Ishikawa (cell line): ENCODE measurements at regions not wholly inside any gene's neighbourhood (a gene's known extent, or its start where the extent isn't known, plus 50 kb on each side); places are given as distances from the start of the nearest gene placed in this dataset.

Source experiments
- CEBPB ChIP-seq: IDR thresholded peaks from 2 replicates; pipeline ENCODE4 v1.6.1; 2012
- TF ChIP-seq, protein P1 (sequence below): IDR thresholded peaks from 2 replicates; pipeline ENCODE4 v1.6.1; 2012; ENCODE audit warnings: low read depth, mild to moderate bottlenecking
- TF ChIP-seq, protein P2 (sequence below): IDR thresholded peaks from 2 replicates; pipeline ENCODE4 v1.6.1; 2012

DNA sequence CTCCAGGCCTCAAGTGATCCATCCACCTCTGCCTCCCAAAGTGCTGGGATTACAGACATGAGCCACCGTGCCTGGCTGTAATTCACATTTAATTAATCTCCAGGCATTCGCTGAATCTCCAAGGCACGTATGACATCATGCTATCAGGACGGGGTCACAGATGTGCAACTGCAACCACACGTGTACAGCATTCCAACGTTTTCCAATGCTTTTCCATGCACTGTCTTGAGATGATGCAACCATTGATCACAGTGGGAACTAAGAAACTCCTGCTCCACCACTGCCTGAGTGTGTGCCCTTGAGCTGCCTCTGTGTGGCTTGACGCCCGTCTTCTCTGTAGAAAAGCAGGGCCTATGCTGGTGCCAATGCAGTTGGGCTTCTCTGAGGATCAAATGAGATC lies 119.8 kb upstream of the LYZL2 start:
- no peak for TF ChIP-seq CEBPB
- TF ChIP-seq, protein P1, sequence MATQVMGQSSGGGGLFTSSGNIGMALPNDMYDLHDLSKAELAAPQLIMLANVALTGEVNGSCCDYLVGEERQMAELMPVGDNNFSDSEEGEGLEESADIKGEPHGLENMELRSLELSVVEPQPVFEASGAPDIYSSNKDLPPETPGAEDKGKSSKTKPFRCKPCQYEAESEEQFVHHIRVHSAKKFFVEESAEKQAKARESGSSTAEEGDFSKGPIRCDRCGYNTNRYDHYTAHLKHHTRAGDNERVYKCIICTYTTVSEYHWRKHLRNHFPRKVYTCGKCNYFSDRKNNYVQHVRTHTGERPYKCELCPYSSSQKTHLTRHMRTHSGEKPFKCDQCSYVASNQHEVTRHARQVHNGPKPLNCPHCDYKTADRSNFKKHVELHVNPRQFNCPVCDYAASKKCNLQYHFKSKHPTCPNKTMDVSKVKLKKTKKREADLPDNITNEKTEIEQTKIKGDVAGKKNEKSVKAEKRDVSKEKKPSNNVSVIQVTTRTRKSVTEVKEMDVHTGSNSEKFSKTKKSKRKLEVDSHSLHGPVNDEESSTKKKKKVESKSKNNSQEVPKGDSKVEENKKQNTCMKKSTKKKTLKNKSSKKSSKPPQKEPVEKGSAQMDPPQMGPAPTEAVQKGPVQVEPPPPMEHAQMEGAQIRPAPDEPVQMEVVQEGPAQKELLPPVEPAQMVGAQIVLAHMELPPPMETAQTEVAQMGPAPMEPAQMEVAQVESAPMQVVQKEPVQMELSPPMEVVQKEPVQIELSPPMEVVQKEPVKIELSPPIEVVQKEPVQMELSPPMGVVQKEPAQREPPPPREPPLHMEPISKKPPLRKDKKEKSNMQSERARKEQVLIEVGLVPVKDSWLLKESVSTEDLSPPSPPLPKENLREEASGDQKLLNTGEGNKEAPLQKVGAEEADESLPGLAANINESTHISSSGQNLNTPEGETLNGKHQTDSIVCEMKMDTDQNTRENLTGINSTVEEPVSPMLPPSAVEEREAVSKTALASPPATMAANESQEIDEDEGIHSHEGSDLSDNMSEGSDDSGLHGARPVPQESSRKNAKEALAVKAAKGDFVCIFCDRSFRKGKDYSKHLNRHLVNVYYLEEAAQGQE = no peak
- TF ChIP-seq, protein P2, sequence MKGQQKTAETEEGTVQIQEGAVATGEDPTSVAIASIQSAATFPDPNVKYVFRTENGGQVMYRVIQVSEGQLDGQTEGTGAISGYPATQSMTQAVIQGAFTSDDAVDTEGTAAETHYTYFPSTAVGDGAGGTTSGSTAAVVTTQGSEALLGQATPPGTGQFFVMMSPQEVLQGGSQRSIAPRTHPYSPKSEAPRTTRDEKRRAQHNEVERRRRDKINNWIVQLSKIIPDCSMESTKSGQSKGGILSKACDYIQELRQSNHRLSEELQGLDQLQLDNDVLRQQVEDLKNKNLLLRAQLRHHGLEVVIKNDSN = no peak
